Endodermal cell (in vitro differentiated cells): ENCODE measurements at regions not wholly inside any gene's neighbourhood (a gene's known extent, or its start where the extent isn't known, plus 50 kb on each side); places are given as distances from the start of the nearest gene placed in this dataset.
"Not testable (repeated sequence)": the region's sequence is repeated elsewhere in the genome, so short reads cannot be mapped to it uniquely, and the experiment has no call there.

Source experiments
- DNase-seq: peaks from one replicate; pipeline ENCODE4 v3.0.0-alpha.2; 2017
- H3K27ac ChIP-seq: 2 replicates; pipeline ENCODE4 v1.5.1; 2013; ENCODE audit warnings: mild to moderate bottlenecking, low read depth, low read length, moderate library complexity
- H3K27me3 ChIP-seq: 2 replicates; pipeline ENCODE4 v1.6.1; 2013; ENCODE audit warnings: mild to moderate bottlenecking, low read length, moderate library complexity; ENCODE audit not compliant: insufficient read depth, control insufficient read depth, poor library complexity, severe bottlenecking
- H3K36me3 ChIP-seq: 2 replicates; pipeline ENCODE4 v1.7.0; 2013; ENCODE audit warnings: mild to moderate bottlenecking, low read length, moderate library complexity; ENCODE audit not compliant: control insufficient read depth, insufficient read depth
- H3K4me1 ChIP-seq: one replicate; pipeline ENCODE4 v1.7.0; 2013; ENCODE audit warnings: low read length; ENCODE audit not compliant: control insufficient read depth, insufficient read depth
- H3K4me3 ChIP-seq: 2 replicates; pipeline ENCODE4 v1.5.1; 2013; ENCODE audit warnings: mild to moderate bottlenecking, low read length, moderate library complexity
- H3K9ac ChIP-seq: 2 replicates; pipeline ENCODE4 v1.6.1; 2013; ENCODE audit warnings: mild to moderate bottlenecking, low read length, moderate library complexity; ENCODE audit not compliant: poor library complexity, severe bottlenecking; ENCODE audit errors: extremely low read depth
- H3K9me3 ChIP-seq: 2 replicates; pipeline ENCODE4 v1.6.1; 2013; ENCODE audit warnings: mild to moderate bottlenecking, low read length, moderate library complexity; ENCODE audit not compliant: control insufficient read depth
- H3K27ac Mint-ChIP-seq: 2 replicates; pipeline ENCODE4 v1.8.0; 2020; ENCODE audit warnings: mixed read lengths
- H3K27me3 Mint-ChIP-seq: 2 replicates; pipeline ENCODE4 v1.8.0; 2021; ENCODE audit warnings: mild to moderate bottlenecking, mixed read lengths; ENCODE audit not compliant: insufficient read depth
- H3K36me3 Mint-ChIP-seq: 2 replicates; pipeline ENCODE4 v1.8.0; 2020; ENCODE audit warnings: low read depth, mixed read lengths
- H3K4me1 Mint-ChIP-seq: 2 replicates; pipeline ENCODE4 v1.8.0; 2020; ENCODE audit warnings: mixed read lengths
- H3K4me3 Mint-ChIP-seq: 2 replicates; pipeline ENCODE4 v1.8.0; 2020; ENCODE audit warnings: mild to moderate bottlenecking, moderate library complexity, mixed read lengths
- H3K9me3 Mint-ChIP-seq: 2 replicates; pipeline ENCODE4 v1.8.0; 2020; ENCODE audit warnings: mild to moderate bottlenecking, mixed read lengths
- WGBS, 2 experiments: methylation state at CpG; one replicate each; pipeline versions ENCODE4 v1.1.5 to v1.1.7; 2013; ENCODE audit warnings: missing lambda C conversion rate in 2 of 2, mixed read lengths in 1 of 2; ENCODE audit not compliant: insufficient coverage in 1 of 2, insufficient read length in 1 of 2; 5-methylcytosine and 5-hydroxymethylcytosine counted together
- TF ChIP-seq, protein P1 (sequence below): fragments of 200-600 bp; sonication (generic); conservative IDR thresholded peaks from 2 replicates; pipeline ENCODE4 v1.5.0; 2021; ENCODE audit warnings: antibody characterized with exemption, mild to moderate bottlenecking

DNA sequence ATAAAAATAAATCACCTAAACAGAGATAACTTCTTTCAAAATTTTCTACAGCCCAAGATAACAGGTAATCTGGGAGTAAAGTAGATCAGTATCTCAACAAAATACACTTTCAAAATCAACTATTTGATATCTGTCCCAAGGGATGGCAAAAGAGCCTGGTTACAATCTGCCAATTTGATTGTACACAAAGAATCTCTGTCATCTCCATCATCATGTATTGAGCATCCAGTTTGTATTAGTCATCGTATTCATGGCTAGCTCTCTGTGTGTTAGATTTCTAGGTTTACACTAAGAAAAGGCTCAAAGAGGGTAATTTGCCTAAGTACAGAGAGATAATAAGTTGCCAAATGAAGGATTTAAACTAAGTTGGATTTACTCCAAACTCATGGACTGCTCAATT lies 329.0 kb upstream of the NRSN1 start:
- WGBS, 2 experiments: 92 to 100% methylated on average over 1 of the region's 1 CpG
- TF ChIP-seq, protein P1, sequence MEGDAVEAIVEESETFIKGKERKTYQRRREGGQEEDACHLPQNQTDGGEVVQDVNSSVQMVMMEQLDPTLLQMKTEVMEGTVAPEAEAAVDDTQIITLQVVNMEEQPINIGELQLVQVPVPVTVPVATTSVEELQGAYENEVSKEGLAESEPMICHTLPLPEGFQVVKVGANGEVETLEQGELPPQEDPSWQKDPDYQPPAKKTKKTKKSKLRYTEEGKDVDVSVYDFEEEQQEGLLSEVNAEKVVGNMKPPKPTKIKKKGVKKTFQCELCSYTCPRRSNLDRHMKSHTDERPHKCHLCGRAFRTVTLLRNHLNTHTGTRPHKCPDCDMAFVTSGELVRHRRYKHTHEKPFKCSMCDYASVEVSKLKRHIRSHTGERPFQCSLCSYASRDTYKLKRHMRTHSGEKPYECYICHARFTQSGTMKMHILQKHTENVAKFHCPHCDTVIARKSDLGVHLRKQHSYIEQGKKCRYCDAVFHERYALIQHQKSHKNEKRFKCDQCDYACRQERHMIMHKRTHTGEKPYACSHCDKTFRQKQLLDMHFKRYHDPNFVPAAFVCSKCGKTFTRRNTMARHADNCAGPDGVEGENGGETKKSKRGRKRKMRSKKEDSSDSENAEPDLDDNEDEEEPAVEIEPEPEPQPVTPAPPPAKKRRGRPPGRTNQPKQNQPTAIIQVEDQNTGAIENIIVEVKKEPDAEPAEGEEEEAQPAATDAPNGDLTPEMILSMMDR: no peak

DNA sequence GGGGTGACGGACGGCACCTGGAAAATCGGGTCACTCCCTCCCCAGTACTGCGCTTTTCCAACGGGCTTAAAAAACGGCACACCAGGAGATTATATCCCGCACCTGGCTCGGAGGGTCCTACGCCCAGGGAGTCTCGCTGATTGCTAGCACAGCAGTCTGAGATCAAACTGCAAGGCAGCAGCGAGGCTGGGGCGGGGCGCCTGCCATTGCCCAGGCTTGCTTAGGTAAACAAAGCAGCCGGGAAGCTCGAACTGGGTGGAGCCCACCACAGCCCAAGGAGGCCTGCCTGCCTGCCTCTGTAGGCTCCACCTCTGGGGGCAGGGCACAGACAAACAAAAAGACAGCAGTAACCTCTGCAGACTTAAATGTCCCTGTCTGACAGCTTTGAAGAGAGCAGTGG lies 321.7 kb upstream of the NRSN1 start:
- peaks cover 10% of the 10 kb centered on the region for H3K9me3 ChIP-seq
- peaks cover 16% of the 10 kb centered on the region for H3K9me3 Mint-ChIP-seq
- not testable (repeated sequence) for H3K4me1 ChIP-seq, H3K36me3 ChIP-seq, H3K4me3 ChIP-seq, H3K27ac Mint-ChIP-seq, H3K4me1 Mint-ChIP-seq, H3K4me3 Mint-ChIP-seq, H3K36me3 Mint-ChIP-seq, H3K27ac ChIP-seq, H3K27me3 ChIP-seq, H3K27me3 Mint-ChIP-seq, H3K9ac ChIP-seq, DNase-seq
- WGBS, 2 experiments: 92% methylated on average over 15 of the region's 15 CpGs; no CpG with 5 or more reads in 1 of the 2 experiments

More for the DNA sequence above, 329.0 kb upstream of the NRSN1 start:
- Mint-ChIP-seq H3K27ac (no peak overlapping the region), H3K36me3 (no peaks in the 10 kb centered on the region), H3K4me1 (peaks cover 39% of the 10 kb centered on the region), H3K4me3 (no peak overlapping the region), H3K27me3 (no peaks in the 10 kb centered on the region), H3K9me3 (peaks cover 2% of the 10 kb centered on the region)
- H3K27ac ChIP-seq: no peak overlapping the region
- H3K36me3 ChIP-seq: no peaks in the 10 kb centered on the region
- no peak overlapping the region for H3K4me3 ChIP-seq
- H3K9me3 ChIP-seq: no peaks in the 10 kb centered on the region
- peaks cover 10% of the 10 kb centered on the region for H3K4me1 ChIP-seq
- no peaks in the 10 kb centered on the region for H3K27me3 ChIP-seq
- DNase-seq: no peak
- H3K9ac ChIP-seq: no peak overlapping the region

DNA sequence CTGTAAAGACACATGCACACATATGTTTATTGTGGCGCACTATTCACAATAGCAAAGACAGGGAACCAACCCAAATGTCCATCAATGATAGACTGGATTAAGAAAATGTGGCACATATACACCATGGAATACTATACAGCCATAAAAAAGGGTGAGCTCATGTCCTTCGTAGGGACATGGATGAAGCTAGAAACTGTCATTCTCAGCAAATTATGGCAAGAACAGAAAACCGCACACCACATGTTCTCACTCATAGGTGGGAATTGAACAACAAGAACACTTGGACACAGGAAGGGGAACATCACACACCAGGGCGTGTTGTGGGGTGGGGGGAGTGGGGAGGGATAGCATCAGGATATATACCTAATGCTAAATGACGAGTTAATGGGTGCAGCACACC lies 304.9 kb upstream of the NRSN1 start:
- H3K4me1 Mint-ChIP-seq, H3K4me1 ChIP-seq, H3K9ac ChIP-seq, H3K36me3 ChIP-seq, H3K27ac ChIP-seq, H3K36me3 Mint-ChIP-seq, DNase-seq, H3K4me3 Mint-ChIP-seq, H3K4me3 ChIP-seq, H3K27me3 ChIP-seq, H3K27ac Mint-ChIP-seq, H3K9me3 ChIP-seq: not testable (repeated sequence)
- peaks cover 13% of the 10 kb centered on the region for H3K9me3 Mint-ChIP-seq
- peaks cover 11% of the 10 kb centered on the region for H3K27me3 Mint-ChIP-seq
- WGBS, 2 experiments: 96 to 100% methylated on average over 3 to 4 of the region's 5 CpGs

DNA sequence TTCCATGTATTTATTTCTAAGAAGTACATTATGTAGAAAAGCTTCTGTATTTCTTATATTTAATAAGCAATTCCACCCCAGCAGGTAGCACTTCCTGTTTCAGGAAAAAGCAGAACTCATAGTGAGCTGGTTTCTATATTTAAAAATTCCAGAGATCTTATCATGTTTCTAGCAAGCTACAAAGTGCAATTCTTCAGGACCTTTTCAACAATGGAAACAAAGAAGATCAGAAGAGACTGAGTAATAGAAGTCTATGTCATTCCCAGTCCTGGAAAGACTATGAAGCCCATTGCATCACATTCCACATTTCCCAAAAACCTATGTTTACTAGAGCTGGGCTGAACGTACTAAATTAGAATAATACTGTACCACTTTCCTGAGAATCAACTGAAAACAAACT lies 302.6 kb upstream of the NRSN1 start:
- H3K27me3 Mint-ChIP-seq: peaks cover 11% of the 10 kb centered on the region
- Histone ChIP-seq H3K9ac (no peak overlapping the region), H3K36me3 (no peaks in the 10 kb centered on the region), H3K4me1 (no peaks in the 10 kb centered on the region), H3K9me3 (no peaks in the 10 kb centered on the region), H3K27me3 (peaks cover 7% of the 10 kb centered on the region), H3K27ac (no peak overlapping the region), H3K4me3 (no peak overlapping the region)
- H3K36me3 Mint-ChIP-seq: no peaks in the 10 kb centered on the region
- no peak overlapping the region for H3K27ac Mint-ChIP-seq
- no peak for DNase-seq
- 100% methylated on average over 1 of the region's 1 CpG; no CpG with 5 or more reads in 1 of the 2 experiments for WGBS, 2 experiments
- no peaks in the 10 kb centered on the region for H3K4me1 Mint-ChIP-seq
- peaks cover 9% of the 10 kb centered on the region for H3K9me3 Mint-ChIP-seq
- TF ChIP-seq, protein P1: no peak
- H3K4me3 Mint-ChIP-seq: no peak overlapping the region
